WERI-Rb-1 (cell line): ENCODE measurements at regions not wholly inside any gene's neighbourhood (a gene's known extent, or its start where the extent isn't known, plus 50 kb on each side); places are given as distances from the start of the nearest gene placed in this dataset.

Experiments
- DNase-seq: peaks from one replicate; pipeline ENCODE4 v3.0.0-alpha.2; 2020
- H3K27ac ChIP-seq: fragments of 250-450 bp; sonication (Bioruptor Pico); 2 replicates; pipeline ENCODE4 v1.5.1; 2020; ENCODE audit warnings: mild to moderate bottlenecking, moderate library complexity
- H3K27me3 ChIP-seq: fragments of 250-450 bp; sonication (Bioruptor Pico); 2 replicates; pipeline ENCODE4 v1.5.1; 2021; ENCODE audit warnings: mild to moderate bottlenecking, low read depth, moderate library complexity; ENCODE audit not compliant: insufficient read depth, severe bottlenecking
- H3K36me3 ChIP-seq: fragments of 250-450 bp; sonication (Bioruptor Pico); 2 replicates; pipeline ENCODE4 v1.5.1; 2020; ENCODE audit warnings: mild to moderate bottlenecking, moderate library complexity
- H3K4me3 ChIP-seq: 2 replicates; pipeline ENCODE4 v1.5.1; 2011; ENCODE audit warnings: low read depth, mild to moderate bottlenecking, control low read depth, low read length
- H3K9me3 ChIP-seq: fragments of 250-450 bp; sonication (Bioruptor Pico); 2 replicates; pipeline ENCODE4 v1.5.1; 2021; ENCODE audit warnings: mild to moderate bottlenecking, moderate library complexity; ENCODE audit not compliant: severe bottlenecking
- CTCF ChIP-seq: IDR thresholded peaks from 2 replicates; pipeline ENCODE4 v1.5.1; 2011; ENCODE audit warnings: low read depth, mild to moderate bottlenecking, control low read depth, inconsistent platforms, low read length

DNA sequence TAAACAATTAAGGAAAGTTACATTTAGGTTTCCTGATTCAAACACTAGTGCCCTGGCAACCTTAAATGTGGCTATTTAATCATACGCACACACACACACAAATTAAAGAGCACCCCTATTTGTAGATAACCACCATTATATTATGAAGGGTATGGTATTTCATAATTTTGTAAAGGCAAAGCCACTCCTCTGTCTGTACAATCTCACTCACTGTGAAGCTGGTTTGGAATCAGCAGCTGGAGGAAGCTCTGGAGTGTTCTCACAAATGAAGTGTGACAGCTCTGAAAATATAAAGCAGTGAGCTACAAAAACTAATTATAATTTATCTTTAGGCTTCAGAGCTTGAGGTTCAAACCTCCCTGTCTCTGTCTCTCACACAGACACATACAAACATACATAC lies 57.9 kb upstream of the KCNJ16 start:
- Histone ChIP-seq H3K36me3 (no peaks in the 10 kb centered on the region), H3K9me3 (no peaks in the 10 kb centered on the region), H3K27ac (no peak overlapping the region), H3K4me3 (no peak overlapping the region), H3K27me3 (no peaks in the 10 kb centered on the region)
- no peak for DNase-seq
- no peak for TF ChIP-seq CTCF

DNA sequence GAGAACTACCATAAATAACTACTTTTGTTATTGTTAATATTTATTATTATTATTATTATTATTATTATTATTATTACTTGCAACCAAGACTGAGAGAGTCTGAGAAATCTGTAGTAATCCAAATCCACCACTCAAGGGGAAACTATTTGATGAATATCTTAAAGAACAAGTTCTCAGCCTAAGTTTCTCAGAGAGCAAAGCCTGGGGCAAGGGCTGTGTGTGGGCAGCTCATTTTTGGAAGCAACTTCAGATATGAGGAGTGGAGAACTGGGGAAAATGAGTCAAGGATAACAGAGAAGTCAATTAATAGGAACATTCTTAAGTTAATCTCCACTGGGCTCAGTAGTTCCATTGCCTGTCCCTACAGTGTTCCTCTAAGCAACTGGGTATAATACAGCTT lies 57.1 kb upstream of the KCNJ16 start:
- H3K27ac ChIP-seq: no peak overlapping the region
- DNase-seq: no peak
- no peak overlapping the region for H3K4me3 ChIP-seq
- H3K27me3 ChIP-seq: no peaks in the 10 kb centered on the region
- no peak for TF ChIP-seq CTCF
- H3K9me3 ChIP-seq: no peaks in the 10 kb centered on the region
- no peaks in the 10 kb centered on the region for H3K36me3 ChIP-seq

DNA sequence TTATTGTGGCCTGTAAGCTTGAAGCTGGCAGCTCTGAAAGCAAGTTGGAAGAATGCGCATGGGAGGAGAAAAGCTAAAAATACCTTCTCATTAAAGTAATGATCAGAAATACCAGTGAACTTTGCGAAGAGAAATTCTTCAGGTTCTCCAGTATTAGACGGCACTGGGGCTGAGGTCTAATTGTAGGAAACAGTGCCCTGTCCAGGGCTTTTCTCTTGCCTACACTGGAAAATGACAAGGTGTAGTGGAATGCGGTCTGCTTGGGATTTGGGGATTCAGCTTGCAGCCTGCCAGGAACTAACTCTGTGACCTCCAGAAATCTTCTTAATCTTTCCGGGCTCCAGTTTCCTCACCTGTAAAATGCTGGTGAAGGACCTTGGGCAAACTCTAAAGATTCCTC lies 53.3 kb upstream of the KCNJ16 start:
- no peak for TF ChIP-seq CTCF
- H3K36me3 ChIP-seq: no peaks in the 10 kb centered on the region
- no peak for DNase-seq
- H3K27ac ChIP-seq: no peak overlapping the region
- no peaks in the 10 kb centered on the region for H3K27me3 ChIP-seq
- H3K9me3 ChIP-seq: no peaks in the 10 kb centered on the region
- H3K4me3 ChIP-seq: no peak overlapping the region

- no peak overlapping the region for H3K4me3 ChIP-seq
- no peak for DNase-seq
- no peaks in the 10 kb centered on the region for H3K36me3 ChIP-seq
- H3K9me3 ChIP-seq: no peaks in the 10 kb centered on the region
- H3K27ac ChIP-seq: no peak overlapping the region
- no peak for TF ChIP-seq CTCF
- H3K27me3 ChIP-seq: no peaks in the 10 kb centered on the region
Observed at GRCh38 chr17:70022175-70022574, 52.9 kb upstream of the KCNJ16 start.

DNA sequence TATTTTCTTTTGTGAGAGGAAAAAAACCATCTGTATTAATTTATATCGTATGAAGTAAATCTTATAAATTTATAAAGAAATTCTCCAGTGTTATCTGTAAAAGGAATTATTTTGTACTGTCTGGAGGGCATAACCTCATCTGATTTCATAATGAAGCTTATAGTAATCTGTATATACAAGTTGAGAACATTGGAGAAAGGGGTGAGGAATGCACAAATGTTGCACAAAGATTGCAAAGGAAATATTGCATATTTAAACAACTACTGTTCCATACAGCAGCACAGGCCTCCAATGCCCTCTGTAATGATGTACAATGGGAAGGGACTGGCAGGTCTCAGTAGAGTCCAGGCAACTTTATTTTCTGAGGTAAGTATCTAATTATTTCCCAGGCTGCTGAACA lies 50.8 kb upstream of the KCNJ16 start:
- no peaks in the 10 kb centered on the region for H3K27me3 ChIP-seq
- no peak overlapping the region for H3K4me3 ChIP-seq
- H3K36me3 ChIP-seq: no peaks in the 10 kb centered on the region
- TF ChIP-seq CTCF: no peak
- DNase-seq: no peak
- no peaks in the 10 kb centered on the region for H3K9me3 ChIP-seq
- H3K27ac ChIP-seq: no peak overlapping the region
